NT2/D1 (cell line): ENCODE measurements at regions not wholly inside any gene's neighbourhood (a gene's known extent, or its start where the extent isn't known, plus 50 kb on each side); places are given as distances from the start of the nearest gene placed in this dataset.

Experiments
- SUZ12 ChIP-seq: IDR thresholded peaks from 2 replicates; pipeline ENCODE4 v1.6.1; 2011; ENCODE audit not compliant: insufficient read length, insufficient read depth; ENCODE audit errors: extremely low read depth
- YY1 ChIP-seq: IDR thresholded peaks from 2 replicates; pipeline ENCODE4 v1.6.1; 2011; ENCODE audit not compliant: insufficient read length, insufficient read depth
- ZNF274 ChIP-seq: IDR thresholded peaks from 2 replicates; pipeline ENCODE4 v1.6.1; 2011; ENCODE audit warnings: mild to moderate bottlenecking, low read depth, low read length

DNA sequence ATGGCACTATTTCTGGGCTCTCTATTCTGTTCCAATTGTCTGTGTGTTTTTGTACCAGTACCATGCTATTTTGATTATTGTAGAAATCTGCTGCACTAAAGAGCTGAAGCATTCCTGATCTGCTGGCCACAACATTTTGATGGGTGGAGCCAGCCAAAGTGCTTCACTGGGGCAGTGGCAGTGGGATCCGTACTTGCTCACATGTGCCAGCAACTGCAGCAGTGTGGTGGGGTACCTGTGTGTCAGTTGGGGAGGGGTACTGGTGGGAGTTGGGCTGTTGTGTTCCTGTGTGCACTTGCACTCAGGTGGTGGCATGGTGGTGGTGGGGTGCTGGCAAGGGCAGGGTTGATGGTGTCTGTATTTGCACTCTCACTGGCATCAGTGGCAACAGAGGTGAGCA lies 204.6 kb upstream of the ALG10 start:
- TF ChIP-seq ZNF274 (no peak), YY1 (no peak), SUZ12 (no peak)
